HG03060 (cell line): ENCODE measurements at regions not wholly inside any gene's neighbourhood (a gene's known extent, or its start where the extent isn't known, plus 50 kb on each side); places are given as distances from the start of the nearest gene placed in this dataset.
"Not testable (repeated sequence)": the region's sequence is repeated elsewhere in the genome, so short reads cannot be mapped to it uniquely, and the experiment has no call there.

Source experiments
- ATAC-seq: cut with Tn5 transposase; IDR thresholded peaks from one replicate; pipeline ENCODE4 v1.9.1; 2021; ENCODE audit warnings: low read depth, moderate number of reproducible peaks; ENCODE audit not compliant: unreplicated experiment

DNA sequence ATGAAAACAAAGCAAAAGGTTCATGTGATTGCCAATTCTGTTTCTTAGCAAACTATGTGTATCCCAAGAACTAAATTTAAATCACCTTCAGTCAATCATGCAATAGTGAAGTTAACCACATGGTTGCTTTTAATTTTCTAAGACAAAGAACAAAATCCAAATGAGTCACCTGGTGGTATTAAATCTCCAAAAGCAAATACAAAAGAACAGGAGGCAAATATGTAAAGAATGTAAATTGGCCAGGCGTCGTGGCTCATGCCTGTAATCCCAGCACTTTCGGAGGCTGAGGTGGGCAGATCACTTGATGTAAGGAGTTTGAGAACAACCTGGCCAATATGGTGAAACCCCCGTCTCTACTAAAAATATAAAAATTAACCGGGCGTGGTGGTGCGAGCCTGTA is 54.2 kb upstream of the PIK3R4 start:
- ATAC-seq, result no peak

DNA sequence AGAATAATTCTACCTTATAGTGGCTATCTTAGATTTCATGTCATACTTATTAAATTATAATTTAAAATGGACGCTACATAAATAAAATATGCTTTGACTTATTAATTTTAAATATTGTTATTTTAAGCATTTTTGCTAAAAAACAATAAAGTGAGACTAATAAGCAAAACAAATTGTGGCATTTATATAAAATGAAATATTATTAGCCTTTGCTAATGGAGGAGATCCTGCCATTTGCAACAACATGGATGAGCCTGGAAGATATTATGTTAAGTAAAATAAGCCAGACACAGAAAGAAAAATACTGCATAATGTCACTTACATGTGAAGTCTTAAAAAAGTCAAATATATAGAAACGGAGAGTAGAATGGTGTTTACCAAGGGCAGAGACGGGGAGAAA is 54.8 kb upstream of the PIK3R4 start:
- no peak for ATAC-seq

DNA sequence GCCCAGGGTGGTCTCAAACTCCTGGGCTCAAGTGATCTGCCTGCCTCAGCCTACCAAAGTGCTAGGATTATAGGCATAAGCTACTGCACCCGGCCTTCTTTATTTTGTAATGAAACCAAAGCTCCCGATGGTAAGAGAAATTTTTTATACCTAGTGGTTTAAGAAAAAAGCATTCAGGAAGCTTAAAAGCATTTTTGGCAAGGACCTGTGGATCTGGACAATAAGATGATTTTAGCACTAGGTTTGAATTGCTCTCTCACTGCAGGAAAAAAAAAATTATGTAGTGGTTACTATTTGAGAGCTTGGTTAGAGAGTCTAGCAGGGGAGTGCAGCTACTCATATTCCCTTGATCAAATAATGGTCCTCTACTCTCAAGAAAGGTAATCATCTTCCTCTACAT is 64.9 kb upstream of the PIK3R4 start:
- ATAC-seq, result no peak

DNA sequence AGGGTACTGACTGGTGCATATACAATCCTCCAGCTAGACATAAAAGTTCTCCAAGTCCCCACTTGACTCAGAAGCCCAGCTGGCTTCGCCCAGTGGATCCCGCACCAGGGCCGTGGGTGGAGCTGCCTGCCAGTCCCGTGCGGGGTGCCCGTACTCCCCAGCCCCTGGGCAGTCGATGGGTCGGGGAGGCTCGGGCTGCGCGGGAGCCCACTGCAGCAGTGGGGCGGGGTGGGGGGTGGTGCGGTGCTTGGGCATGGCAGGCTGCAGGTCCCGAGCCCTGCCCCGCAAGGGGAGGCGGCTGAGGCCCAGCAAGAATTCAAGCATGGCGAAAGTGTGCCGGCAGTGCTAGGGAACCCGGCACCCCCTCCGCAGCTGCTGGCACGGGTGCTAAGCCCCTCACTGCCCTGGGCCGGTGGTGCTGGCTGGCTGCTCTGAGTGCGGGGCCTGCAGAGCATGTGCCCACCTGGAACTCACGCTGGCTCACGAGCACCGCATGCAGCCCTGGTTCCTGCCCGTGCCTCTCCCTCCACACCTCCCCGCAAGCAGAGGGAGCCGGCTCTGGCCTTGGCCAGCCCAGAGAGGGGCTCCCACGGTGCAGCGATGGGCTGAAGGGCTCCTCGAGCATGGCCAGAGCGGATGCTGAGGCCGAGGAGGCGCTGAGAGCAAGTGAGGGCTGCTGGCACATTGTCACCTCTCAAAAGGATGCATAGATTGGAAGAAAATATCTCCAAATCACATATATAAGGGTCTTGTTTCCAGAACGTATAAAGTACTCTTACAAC is 68.3 kb upstream of the PIK3R4 start:
- no peak for ATAC-seq

DNA sequence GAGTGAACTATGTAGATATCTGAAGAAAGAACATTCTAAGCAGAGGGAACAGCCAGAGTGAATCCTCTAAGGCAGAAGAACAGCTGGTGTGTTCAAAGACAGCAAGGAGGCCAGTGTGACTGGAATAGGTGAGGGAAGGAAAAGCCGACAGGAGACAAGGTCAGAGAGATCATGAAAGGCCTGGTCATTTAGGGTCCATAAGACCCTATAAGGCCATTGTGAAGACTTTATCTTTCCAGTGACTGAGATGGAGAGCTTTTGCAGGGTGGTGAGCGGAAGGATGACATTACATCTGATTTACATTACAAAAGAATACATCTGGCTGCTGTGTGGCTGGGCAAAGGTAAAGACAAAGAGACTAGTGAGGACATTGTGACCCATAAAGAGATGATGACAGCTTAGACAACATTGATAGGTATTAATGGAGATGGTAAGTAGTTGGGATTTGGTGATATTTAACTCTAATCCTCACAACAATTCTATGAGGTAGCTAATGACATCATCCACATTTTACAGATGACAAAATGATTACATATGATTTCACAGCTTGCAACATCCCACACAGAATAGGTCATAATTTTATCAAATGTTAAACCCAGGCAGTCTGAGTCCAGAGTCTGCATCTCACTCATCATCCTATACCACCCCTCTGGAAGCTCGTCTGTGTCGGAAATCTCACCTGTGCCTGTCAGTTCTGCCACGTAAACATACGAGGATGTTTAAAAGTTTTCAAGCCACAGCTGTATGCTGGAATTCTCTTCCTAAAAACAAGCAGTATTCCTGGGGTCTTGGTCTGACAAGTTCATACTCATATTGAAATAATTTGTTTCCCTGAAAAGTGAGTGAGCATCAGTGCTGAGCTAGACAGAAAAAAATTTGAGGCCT is 70.2 kb upstream of the PIK3R4 start:
- ATAC-seq, result no peak

DNA sequence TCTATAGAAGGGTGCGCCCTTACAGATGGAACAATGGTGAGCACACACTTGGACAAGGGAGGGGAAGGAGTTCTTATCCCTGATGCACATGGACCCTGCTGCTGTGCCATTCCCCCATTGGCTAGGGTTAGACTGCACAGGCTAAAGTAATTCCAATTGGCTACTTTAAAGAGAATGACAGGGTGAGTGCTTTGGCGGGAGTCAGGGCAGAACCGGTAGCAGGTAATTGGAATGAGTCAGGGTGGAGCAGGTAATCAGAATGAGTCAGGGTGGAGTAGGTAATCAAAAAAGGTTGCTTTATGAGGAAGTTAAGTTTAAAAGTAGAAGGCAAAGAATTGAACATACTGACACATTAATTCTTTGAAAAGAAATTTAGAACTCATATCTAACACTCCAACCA is 71.4 kb upstream of the PIK3R4 start:
- ATAC-seq, result not testable (repeated sequence)

DNA sequence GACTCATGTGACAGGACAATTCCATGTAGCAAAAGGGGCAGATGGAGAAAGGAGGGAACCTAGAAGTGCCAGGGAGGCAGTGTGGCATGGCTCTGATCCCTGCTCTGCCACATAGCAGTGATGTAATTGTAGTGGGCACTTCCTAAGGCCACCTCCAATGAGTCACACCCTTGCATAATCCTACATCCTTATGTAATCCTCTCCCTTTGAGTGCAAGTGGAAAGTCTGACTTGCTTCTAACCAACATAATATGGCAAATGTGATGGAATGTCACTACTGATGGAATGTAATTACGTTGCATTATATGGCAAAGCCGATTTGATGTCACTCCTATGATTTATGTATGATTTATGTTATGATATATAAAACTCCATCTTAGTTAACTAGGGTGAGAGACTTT is 72.9 kb upstream of the ATP2C1 start:
- no peak for ATAC-seq

DNA sequence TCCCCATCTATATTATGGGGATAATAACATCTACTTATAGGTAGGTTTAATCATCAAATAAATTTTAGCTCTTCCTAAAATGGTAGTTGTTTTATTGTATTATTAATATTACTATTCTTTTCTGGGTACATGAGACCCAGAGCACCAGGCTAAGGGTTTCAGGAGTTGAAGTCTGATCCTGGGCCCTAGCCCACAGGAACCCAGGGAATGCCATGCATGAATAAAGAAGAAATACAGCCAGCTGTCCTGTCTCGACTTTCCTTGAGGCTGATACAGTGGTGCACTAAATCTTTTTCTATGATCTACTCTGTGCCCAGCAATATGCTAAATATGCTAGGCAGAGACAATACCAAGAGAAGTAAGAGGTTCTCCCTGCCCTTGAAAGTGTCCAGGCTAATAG is 72.1 kb upstream of the ATP2C1 start:
- ATAC-seq, result no peak

DNA sequence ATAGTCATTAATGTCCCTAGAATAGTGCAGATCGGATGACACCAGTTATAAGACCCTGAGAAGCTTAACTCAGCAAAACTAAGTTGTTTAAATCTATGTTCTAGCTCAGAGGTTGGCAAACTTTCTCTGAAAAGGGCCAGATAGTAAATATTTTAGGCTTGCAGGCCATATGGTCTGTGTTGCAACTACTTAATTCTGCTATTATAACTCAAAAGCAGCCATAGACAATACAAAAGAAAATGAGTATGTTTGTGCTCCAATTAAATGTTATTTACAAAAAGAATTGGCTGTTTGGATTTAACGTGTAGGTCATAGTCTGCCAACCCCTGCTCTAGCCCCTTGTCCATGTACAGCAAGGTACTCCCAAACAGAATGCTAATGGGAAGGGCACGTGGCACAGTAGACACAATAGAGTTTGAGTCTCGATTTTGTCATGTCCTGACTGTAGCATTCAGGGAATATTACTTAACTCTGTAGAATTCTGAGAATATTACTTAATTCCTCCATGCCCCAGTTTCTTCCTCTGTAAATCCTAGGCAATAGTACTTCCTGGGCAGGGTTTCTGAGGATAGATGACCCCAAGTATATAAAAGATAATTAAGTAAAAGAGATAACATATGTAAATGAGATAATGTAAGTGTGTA is 70.5 kb upstream of the ATP2C1 start:
- ATAC-seq, result no peak

DNA sequence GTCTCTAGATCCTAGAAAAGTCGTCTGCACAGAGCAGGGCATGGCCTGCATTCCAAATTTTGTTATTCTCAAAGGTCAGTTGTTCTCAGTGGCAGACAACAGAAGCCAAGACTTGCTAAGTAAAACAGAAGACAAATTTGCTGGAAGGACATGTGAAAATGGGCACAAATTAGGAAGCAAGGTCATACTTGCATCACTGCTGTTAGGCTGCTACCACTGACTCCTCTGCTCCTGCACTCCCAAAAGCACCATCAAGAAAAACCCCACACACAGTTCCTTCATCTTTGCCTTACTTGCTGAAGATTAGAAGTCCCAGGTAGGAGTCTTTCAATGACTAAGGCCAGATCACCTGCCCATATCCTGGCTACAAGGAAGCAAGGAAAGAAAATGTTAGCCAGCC is 69.9 kb upstream of the ATP2C1 start:
- ATAC-seq, result no peak

DNA sequence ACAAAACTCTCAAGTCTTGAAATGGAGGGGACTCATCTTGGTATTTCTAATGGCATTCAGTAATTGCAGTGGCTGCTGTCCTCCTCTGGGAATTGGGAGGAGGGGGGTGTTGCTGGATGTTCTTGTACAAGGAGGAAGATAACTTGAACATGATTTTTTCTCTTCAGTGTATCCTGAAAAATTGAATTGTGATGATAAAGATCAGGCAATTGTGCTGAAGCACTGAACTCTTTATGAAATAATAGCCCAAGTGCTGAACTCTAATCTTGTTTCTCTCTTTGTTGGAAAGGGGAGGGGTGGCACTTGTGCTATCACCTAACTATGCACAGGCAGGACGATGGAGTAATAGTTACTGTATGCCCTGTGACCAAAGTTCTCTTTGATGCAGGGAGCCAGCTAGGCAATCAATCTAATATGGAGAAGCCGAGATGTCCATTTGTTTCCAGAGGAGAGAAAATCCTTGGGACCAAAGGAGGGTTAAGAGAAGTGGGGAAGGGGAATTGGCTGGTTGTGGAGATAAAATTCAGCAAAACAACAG is 68.1 kb upstream of the ATP2C1 start:
- ATAC-seq, result no peak

DNA sequence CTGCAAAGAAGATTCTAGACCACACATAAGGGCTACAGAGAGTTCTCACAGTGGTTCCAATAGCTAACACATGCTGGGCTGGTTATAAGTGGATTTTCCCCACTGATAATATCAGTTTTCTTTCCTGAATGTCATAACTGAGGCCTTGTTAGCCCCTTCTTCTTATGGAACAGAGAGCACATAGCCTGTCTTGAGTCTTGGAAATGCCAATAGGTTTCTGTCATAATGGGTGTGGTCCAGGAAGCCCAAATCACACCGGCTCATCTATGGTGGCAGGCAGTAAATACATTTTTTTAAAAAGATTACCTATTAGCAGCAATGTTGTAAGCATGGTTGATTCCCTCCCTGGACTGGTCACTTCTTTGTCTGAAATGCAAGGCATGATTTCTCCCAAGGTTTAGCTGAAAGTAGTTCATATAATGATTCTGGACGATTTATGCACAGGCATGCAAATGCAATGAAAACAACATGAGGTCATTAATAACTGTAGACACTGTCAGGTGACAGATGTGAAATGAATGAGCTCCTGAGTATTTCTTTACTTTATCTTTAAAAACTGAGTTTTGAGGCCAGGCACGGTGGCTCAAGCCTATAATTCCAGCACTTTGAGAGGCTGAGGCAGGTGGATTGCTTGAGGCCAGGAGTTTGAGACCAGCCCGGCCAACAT is 67.2 kb upstream of the ATP2C1 start:
- no peak for ATAC-seq

DNA sequence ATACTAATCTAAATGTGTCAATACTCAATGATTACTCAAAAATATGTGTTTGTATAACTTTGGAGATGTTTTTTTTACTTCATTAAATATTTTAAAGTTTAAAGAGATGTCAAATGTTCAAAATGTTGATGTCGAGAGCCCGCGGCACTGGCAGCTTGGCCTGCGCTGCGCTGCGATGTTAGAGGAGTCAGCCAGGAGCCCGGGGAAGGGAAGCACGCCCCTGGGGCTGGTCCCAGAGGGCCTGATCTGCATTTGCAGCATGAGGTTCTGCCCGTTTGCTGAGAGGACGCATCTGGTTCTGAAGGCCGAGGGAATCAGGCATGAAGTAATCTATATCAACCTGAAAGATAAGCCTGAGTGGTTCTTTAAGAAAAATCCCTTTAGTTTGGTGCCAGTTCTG is 66.4 kb upstream of the ATP2C1 start:
- no peak for ATAC-seq

DNA sequence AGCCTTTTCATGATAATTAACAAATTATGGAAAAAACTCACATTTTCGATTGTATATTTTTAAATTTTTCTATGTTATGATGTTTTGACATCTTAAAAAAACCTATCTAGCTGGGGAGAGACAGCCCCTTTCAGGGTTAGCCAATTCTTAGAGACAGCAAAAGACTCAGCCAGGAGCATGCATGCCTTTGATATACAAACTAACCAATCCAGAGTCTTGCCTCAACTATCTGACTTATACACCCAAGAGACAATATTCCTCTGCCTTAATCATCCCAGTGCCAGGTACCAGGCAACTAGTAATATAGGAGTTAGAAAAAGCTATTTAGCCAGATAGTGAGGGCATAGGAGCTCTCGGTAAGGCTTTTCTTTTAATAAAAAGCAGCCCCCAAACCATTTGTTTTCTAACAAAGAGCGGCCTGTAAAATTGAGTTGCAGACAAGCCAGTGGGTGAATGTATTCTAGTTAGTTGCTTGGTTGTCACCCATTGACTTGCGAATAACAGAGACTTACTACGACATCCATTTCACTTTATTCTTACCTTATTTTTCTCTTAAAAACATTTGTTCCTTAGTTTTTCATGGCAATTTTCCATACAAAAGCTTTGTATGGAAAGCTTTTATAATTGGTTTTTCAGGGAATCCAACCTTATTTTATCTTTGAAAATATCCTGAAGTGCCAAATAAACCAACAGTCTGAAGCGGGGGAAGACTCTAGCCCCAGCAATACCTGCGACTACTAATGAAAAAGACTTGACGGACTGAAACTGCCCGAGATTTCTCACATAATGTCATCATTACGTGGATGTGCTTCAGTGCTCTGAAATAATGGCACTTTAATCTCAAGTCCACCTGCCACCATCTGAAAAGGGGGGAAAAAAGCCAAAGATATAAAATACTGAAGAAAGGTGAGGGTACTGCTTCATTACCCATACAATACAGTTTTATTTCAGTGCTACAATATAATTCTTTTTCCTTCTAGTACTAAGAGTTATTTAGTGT is 64.6 kb upstream of the ATP2C1 start:
- ATAC-seq, result no peak

DNA sequence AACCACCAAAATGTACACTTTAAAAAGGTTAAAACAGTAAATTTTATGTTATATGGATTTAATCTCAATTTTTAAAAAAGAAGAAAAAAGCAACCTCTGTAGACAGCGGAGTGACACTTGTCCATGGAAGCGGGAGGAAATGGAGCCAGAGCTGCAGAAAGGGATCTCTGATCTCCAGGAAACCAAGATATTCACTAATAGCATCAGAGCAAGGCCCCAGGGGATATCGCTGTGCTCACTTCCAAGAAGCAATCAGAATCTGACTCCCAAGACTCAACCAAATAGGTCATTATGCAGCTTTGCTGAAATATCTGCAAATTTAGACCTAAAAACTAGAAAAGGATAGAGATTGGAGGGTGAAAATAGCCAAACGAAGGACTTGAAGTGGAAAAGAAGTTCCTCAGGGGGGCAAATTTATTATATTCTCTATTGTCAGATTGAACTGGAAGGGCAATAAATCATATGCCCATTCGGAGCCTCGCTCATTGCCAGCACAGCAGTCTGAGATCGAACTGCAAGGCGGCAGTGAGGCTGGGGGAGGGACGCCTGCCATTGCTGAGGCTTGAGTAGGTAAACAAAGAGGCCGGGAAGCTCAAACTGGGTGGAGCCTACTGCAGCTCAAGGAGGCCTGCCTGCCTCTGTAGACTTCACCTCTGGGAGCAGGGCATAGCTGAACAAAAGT is 62.0 kb upstream of the ATP2C1 start:
- ATAC-seq, result no peak

DNA sequence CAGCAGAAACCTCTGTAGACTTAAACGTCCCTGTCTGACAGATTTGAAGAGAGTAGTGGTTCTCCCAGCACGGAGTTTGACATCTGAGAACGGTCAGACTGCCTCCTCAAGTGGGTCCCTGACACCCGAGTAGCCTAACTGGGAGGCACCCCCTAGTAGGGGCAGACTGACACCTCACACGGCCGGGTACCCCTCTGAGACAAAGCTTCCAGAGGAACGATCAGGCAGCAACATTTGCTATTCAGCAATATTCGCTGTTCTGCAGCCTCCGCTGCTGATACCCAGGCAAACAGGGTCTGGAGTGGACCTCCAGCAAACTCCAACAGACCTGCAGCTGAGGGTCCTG is 61.5 kb upstream of the ATP2C1 start:
- ATAC-seq, result not testable (repeated sequence)

DNA sequence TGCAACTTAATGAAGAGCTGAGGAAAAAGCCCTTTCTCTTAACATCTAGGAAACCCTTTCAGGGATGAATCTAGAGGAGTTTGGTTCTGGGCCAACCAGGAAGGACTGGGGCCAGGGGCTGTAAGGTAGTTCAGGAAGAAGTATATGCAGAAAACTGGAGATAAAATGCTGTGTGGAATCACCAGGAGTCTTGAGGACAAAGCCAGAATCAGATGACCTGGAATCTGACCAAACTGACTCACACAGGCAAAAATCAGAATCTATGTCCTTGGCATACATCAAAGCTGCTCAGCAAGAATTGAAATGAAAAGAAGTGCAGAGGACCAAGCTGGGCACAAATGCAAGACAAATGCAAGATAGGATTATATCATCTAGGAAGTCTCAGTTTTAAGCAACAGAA is 59.4 kb upstream of the ATP2C1 start:
- no peak for ATAC-seq

DNA sequence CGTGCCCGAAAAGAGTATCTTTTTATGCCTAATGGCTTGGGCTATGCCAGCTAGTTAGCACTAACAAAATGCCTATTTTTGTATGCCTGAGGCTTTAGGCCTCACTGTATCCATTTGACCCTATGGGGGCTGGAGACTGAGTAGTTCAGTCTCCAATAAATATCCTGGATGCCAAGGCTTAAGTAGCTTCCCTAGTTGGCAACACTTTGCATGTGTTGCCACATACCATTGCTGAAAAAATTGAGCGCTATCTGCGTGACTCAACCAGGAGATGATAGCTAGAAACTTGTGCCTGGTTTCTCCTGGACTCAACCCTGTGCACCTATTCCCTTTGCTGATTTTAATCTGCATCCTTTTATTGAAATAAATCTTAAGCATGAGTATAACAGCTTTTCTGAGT is 58.4 kb upstream of the ATP2C1 start:
- no peak for ATAC-seq
